ENCODE measurements at regions not wholly inside any gene's neighbourhood (a gene's known extent, or its start where the extent isn't known, plus 50 kb on each side); places are given as distances from the start of the nearest gene placed in this dataset.

DNA sequence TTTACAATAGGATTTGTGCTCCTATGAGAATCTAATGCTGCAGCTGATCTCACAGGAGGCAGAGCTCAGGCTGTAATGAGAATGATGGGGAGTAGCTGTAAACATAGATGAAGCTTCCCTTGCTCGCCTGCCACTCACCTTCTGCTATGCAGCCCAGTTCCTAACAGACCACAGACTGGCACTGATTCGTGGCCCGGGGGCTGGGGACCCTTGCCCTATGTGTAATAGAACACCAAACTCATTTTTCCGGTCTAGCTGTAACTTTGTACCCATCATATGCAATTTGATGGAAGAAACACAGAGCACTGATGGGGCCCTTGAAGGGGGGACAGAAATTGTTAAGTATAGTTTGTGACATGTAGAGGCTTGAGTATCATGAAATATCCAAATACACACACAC is 79.6 kb upstream of the OR5AK2 start:
- TF ChIP-seq HMGA2 (CRISPR knock-in tag; IDR thresholded peaks at IDR 0.05), result no peak
- no peak for TF ChIP-seq ETV6 (CRISPR knock-in tag; IDR thresholded peaks at IDR 0.05)
- TF ChIP-seq, protein P1, sequence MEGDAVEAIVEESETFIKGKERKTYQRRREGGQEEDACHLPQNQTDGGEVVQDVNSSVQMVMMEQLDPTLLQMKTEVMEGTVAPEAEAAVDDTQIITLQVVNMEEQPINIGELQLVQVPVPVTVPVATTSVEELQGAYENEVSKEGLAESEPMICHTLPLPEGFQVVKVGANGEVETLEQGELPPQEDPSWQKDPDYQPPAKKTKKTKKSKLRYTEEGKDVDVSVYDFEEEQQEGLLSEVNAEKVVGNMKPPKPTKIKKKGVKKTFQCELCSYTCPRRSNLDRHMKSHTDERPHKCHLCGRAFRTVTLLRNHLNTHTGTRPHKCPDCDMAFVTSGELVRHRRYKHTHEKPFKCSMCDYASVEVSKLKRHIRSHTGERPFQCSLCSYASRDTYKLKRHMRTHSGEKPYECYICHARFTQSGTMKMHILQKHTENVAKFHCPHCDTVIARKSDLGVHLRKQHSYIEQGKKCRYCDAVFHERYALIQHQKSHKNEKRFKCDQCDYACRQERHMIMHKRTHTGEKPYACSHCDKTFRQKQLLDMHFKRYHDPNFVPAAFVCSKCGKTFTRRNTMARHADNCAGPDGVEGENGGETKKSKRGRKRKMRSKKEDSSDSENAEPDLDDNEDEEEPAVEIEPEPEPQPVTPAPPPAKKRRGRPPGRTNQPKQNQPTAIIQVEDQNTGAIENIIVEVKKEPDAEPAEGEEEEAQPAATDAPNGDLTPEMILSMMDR (IDR thresholded peaks at IDR 0.05), result no peak
- TF ChIP-seq, protein P2, sequence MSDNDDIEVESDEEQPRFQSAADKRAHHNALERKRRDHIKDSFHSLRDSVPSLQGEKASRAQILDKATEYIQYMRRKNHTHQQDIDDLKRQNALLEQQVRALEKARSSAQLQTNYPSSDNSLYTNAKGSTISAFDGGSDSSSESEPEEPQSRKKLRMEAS (CRISPR knock-in tag; IDR thresholded peaks at IDR 0.05), result no peak
- TF ChIP-seq NR3C1 (CRISPR knock-in tag; conservative IDR thresholded peaks at IDR 0.05; ENCODE audit: low read depth), result no peak
- TF ChIP-seq, protein P3, sequence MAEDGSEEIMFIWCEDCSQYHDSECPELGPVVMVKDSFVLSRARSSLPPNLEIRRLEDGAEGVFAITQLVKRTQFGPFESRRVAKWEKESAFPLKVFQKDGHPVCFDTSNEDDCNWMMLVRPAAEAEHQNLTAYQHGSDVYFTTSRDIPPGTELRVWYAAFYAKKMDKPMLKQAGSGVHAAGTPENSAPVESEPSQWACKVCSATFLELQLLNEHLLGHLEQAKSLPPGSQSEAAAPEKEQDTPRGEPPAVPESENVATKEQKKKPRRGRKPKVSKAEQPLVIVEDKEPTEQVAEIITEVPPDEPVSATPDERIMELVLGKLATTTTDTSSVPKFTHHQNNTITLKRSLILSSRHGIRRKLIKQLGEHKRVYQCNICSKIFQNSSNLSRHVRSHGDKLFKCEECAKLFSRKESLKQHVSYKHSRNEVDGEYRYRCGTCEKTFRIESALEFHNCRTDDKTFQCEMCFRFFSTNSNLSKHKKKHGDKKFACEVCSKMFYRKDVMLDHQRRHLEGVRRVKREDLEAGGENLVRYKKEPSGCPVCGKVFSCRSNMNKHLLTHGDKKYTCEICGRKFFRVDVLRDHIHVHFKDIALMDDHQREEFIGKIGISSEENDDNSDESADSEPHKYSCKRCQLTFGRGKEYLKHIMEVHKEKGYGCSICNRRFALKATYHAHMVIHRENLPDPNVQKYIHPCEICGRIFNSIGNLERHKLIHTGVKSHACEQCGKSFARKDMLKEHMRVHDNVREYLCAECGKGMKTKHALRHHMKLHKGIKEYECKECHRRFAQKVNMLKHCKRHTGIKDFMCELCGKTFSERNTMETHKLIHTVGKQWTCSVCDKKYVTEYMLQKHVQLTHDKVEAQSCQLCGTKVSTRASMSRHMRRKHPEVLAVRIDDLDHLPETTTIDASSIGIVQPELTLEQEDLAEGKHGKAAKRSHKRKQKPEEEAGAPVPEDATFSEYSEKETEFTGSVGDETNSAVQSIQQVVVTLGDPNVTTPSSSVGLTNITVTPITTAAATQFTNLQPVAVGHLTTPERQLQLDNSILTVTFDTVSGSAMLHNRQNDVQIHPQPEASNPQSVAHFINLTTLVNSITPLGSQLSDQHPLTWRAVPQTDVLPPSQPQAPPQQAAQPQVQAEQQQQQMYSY (CRISPR knock-in tag; IDR thresholded peaks at IDR 0.05), result no peak
- TF ChIP-seq ZNF396 (CRISPR knock-in tag; IDR thresholded peaks at IDR 0.05; ENCODE audit: borderline replicate concordance), result no peak
- TF ChIP-seq KAT7 (CRISPR knock-in tag; IDR thresholded peaks at IDR 0.05; ENCODE audit: borderline replicate concordance), result no peak
